PFSK-1 (cell line): ENCODE measurements at regions not wholly inside any gene's neighbourhood (a gene's known extent, or its start where the extent isn't known, plus 50 kb on each side); places are given as distances from the start of the nearest gene placed in this dataset.

ENCODE experiments used
- POLR2AphosphoS5 ChIP-seq: IDR thresholded peaks from 2 replicates; pipeline ENCODE4 v1.6.1; 2012; ENCODE audit warnings: low read depth, mild to moderate bottlenecking, control low read depth, low read length, moderate library complexity
- REST ChIP-seq, 2 experiments: IDR thresholded peaks; 2 replicates each; pipeline versions ENCODE4 v1.6.1 to v1.8.0; 2011 to 2012; ENCODE audit warnings: low read depth in 2 of 2, low read length in 2 of 2, control low read depth in 1 of 2, inconsistent platforms in 1 of 2, mild to moderate bottlenecking in 1 of 2, moderate library complexity in 1 of 2; ENCODE audit not compliant: insufficient read depth in 1 of 2
- TAF1 ChIP-seq: IDR thresholded peaks from 2 replicates; pipeline ENCODE4 v1.6.1; 2012; ENCODE audit warnings: low read length, control low read depth, borderline replicate concordance; ENCODE audit not compliant: insufficient read depth

- TF ChIP-seq TAF1 (no peak), REST (IDR thresholded peaks at IDR 0.05; ENCODE audit: insufficient read depth in 1 of 2, low read depth in 2 of 2, low read length in 2 of 2) (no peak), POLR2AphosphoS5 (no peak)
Observed at GRCh38 chr4:124066595-124066994, 645.9 kb downstream of the ANKRD50 start.
